CD1c-positive myeloid dendritic cell (primary cell): ENCODE measurements at regions not wholly inside any gene's neighbourhood (a gene's known extent, or its start where the extent isn't known, plus 50 kb on each side); places are given as distances from the start of the nearest gene placed in this dataset.
"Not testable (repeated sequence)": the region's sequence is repeated elsewhere in the genome, so short reads cannot be mapped to it uniquely, and the experiment has no call there.

Source experiments
- DNase-seq: peaks from one replicate; pipeline ENCODE4 v3.0.0-alpha.2; 2016; ENCODE audit errors: extremely low spot score

GRCh38 chr9:108412755-108413154, 443.0 kb downstream of the ACTL7B start:
- DNase-seq, result peak; percentile 12

- DNase-seq, result peak; percentile 4
These were observed 444.2 kb downstream of the ACTL7B start for GRCh38 chr9:108411632-108412031.

- no peak for DNase-seq
These were observed 445.6 kb downstream of the ACTL7B start for GRCh38 chr9:108410161-108410560.

- no peak for DNase-seq
These were observed 455.5 kb downstream of the ACTL7B start for GRCh38 chr9:108400297-108400696.

- DNase-seq, result no peak
These were observed 455.9 kb downstream of the ACTL7B start for GRCh38 chr9:108399851-108400250.

- DNase-seq, result no peak
These were observed 458.5 kb downstream of the ACTL7B start for GRCh38 chr9:108397286-108397685.

- no peak for DNase-seq
These were observed 459.2 kb downstream of the ACTL7B start for GRCh38 chr9:108396611-108397010.

GRCh38 chr9:108396193-108396592, 459.6 kb downstream of the ACTL7B start:
- DNase-seq, result no peak

- DNase-seq, result no peak
These were observed 460.4 kb downstream of the ACTL7B start for GRCh38 chr9:108395421-108395820.

GRCh38 chr9:108394726-108395125, 461.1 kb downstream of the ACTL7B start:
- DNase-seq, result no peak

- DNase-seq, result not testable (repeated sequence)
These were observed 462.2 kb downstream of the ACTL7B start for GRCh38 chr9:108393481-108394001.

- DNase-seq, result no peak
These were observed 462.9 kb downstream of the ACTL7B start for GRCh38 chr9:108392877-108393276.

GRCh38 chr9:108389056-108389455, 466.7 kb downstream of the ACTL7B start:
- DNase-seq, result no peak

- DNase-seq, result no peak
These were observed 468.9 kb downstream of the ACTL7B start for GRCh38 chr9:108386859-108387384.

GRCh38 chr9:108386032-108386431, 469.8 kb downstream of the ACTL7B start:
- DNase-seq, result no peak

GRCh38 chr9:108383796-108384195, 472.0 kb downstream of the ACTL7B start:
- no peak for DNase-seq

GRCh38 chr9:108382310-108382709, 473.5 kb downstream of the ACTL7B start:
- DNase-seq, result no peak

- DNase-seq, result no peak
These were observed 477.9 kb downstream of the ACTL7B start for GRCh38 chr9:108377881-108378280.

- DNase-seq, result no peak
These were observed 478.4 kb downstream of the ACTL7B start for GRCh38 chr9:108377382-108377781.

GRCh38 chr9:108376140-108376539, 479.6 kb downstream of the ACTL7B start:
- no peak for DNase-seq

GRCh38 chr9:108374626-108375025, 481.2 kb downstream of the ACTL7B start:
- no peak for DNase-seq

GRCh38 chr9:108367188-108367587, 488.6 kb downstream of the ACTL7B start:
- DNase-seq, result no peak

- DNase-seq, result no peak
These were observed 492.5 kb downstream of the ACTL7B start for GRCh38 chr9:108363311-108363710.

GRCh38 chr9:108360304-108360703, 495.5 kb downstream of the ACTL7B start:
- DNase-seq, result no peak
